GM19239 (cell line): ENCODE measurements at regions not wholly inside any gene's neighbourhood (a gene's known extent, or its start where the extent isn't known, plus 50 kb on each side); places are given as distances from the start of the nearest gene placed in this dataset.
"Not testable (repeated sequence)": the region's sequence is repeated elsewhere in the genome, so short reads cannot be mapped to it uniquely, and the experiment has no call there.

Source experiments
- DNase-seq: peaks from one replicate; pipeline ENCODE4 v3.0.0; 2011; ENCODE audit warnings: low spot score; ENCODE audit not compliant: insufficient read length
- FAIRE-seq: peaks from 2 replicates; lab custom pipeline; 2011; peaks lifted over from hg19 to GRCh38; lab: Jason Lieb, UNC

- FAIRE-seq (no peak), DNase-seq (no peak)
Measured at GRCh38 chr1:30084909-30085571, 638.3 kb downstream of the MATN1 start.

GRCh38 chr1:30083800-30084464 lies 639.5 kb downstream of the MATN1 start:
- FAIRE-seq (no peak), DNase-seq (no peak)

GRCh38 chr1:30081379-30082102 lies 641.8 kb downstream of the MATN1 start:
- DNase-seq (no peak), FAIRE-seq (no peak)

- not testable (repeated sequence) for FAIRE-seq, DNase-seq
Measured at GRCh38 chr1:30075916-30076315, 647.5 kb downstream of the MATN1 start.

- DNase-seq: no peak
- FAIRE-seq: no peak
Measured at GRCh38 chr1:30068787-30069472, 654.5 kb downstream of the MATN1 start.

- no peak for DNase-seq
- no peak for FAIRE-seq
Measured at GRCh38 chr1:30064547-30064946, 658.8 kb downstream of the MATN1 start.

GRCh38 chr1:30063621-30064280 lies 659.6 kb downstream of the MATN1 start:
- DNase-seq: no peak
- FAIRE-seq: no peak

GRCh38 chr1:30061292-30062220 lies 661.8 kb downstream of the MATN1 start:
- FAIRE-seq (no peak), DNase-seq (no peak)

- DNase-seq (no peak), FAIRE-seq (no peak)
Measured at GRCh38 chr1:30060738-30061137, 662.6 kb downstream of the MATN1 start.

- DNase-seq (no peak), FAIRE-seq (no peak)
Measured at GRCh38 chr1:30058970-30059369, 664.4 kb downstream of the MATN1 start.

GRCh38 chr1:30054126-30054525 lies 669.3 kb downstream of the MATN1 start:
- no peak for FAIRE-seq
- no peak for DNase-seq

- DNase-seq (no peak), FAIRE-seq (no peak)
Measured at GRCh38 chr1:30052178-30052577, 671.2 kb downstream of the MATN1 start.

- DNase-seq: no peak
- no peak for FAIRE-seq
Measured at GRCh38 chr1:30051777-30052176, 671.6 kb downstream of the MATN1 start.

- FAIRE-seq (no peak), DNase-seq (no peak)
Measured at GRCh38 chr1:30049748-30050296, 673.6 kb downstream of the MATN1 start.

GRCh38 chr1:30048905-30049304 lies 674.5 kb downstream of the MATN1 start:
- FAIRE-seq (no peak), DNase-seq (no peak)

- FAIRE-seq: no peak
Measured at GRCh38 chr1:30047576-30047975, 675.8 kb downstream of the MATN1 start.

GRCh38 chr1:30046751-30047150 lies 676.6 kb downstream of the MATN1 start:
- FAIRE-seq (no peak), DNase-seq (no peak)

More at GRCh38 chr1:30047576-30047975, 675.8 kb downstream of the MATN1 start:
- DNase-seq: no peak

- no peak for DNase-seq
- no peak for FAIRE-seq
Measured at GRCh38 chr1:30045304-30046090, 677.9 kb downstream of the MATN1 start.
